K562 (cell line): ENCODE measurements at regions not wholly inside any gene's neighbourhood (a gene's known extent, or its start where the extent isn't known, plus 50 kb on each side); places are given as distances from the start of the nearest gene placed in this dataset.

Experiments used
- ATAC-seq: fragments of 200-7000 bp; cut with Tn5 transposase; 3 replicates; pipeline ENCODE4 v1.9.1; 2020; ENCODE audit warnings: moderate library complexity
- BruUV-seq: library from RNA; stranded (reverse); fragments of 400-500 nt; replicated peaks from 2 replicates; lab custom pipeline; 2021; lab: Mats Ljungman, UMichigan
- CTCF ChIA-PET: fragments of 300-600 bp; formaldehyde crosslinking; extraction: SDS; loops from one replicate; lab custom pipeline; 2021; ENCODE audit warnings: low intra/inter-chr PET ratio; lab: Yijun Ruan, JAX
- POLR2A ChIA-PET: fragments of 300-600, 350-650 bp; sonication (Branson Sonifier 250); formaldehyde crosslinking; extraction: SDS; loops from one replicate; lab custom pipeline; 2021; ENCODE audit warnings: antibody characterized with exemption, inconsistent platforms; lab: Yijun Ruan, JAX
- DNase-seq, 4 experiments: peaks; one replicate each; pipeline versions ENCODE4 v3.0.0 to v3.0.0-alpha.2; 2011 to 2018; ENCODE audit warnings: low spot score in 3 of 4, mixed read lengths in 3 of 4; ENCODE audit errors: extremely low read depth in 1 of 4
- FAIRE-seq: peaks from 2 replicates; lab custom pipeline; 2011; peaks lifted over from hg19 to GRCh38; lab: Jason Lieb, UNC
- H2AFZ ChIP-seq: 2 replicates; pipeline ENCODE4 v1.6.0; 2011; ENCODE audit warnings: low read depth, low read length, control low read depth, inconsistent platforms
- H3K27ac ChIP-seq: fragments of 200-600 bp; 3 replicates; pipeline ENCODE4 v1.8.0; 2011; ENCODE audit warnings: low read depth, mild to moderate bottlenecking, control low read depth, inconsistent platforms, low read length, moderate library complexity, mixed read lengths; ENCODE audit errors: extremely low read depth
- H3K27me3 ChIP-seq, 2 experiments: fragments of 300-600 bp in 1 of 2; 2 replicates in 1 of 2; 3 replicates in 1 of 2; pipeline versions ENCODE4 v1.6.0 to v1.8.0; 2011; ENCODE audit warnings: inconsistent platforms in 2 of 2, low read length in 2 of 2, mild to moderate bottlenecking in 1 of 2, mixed read lengths in 1 of 2, moderate library complexity in 1 of 2; ENCODE audit not compliant: control insufficient read depth in 2 of 2, insufficient read depth in 2 of 2
- H3K36me3 ChIP-seq: fragments of 300-600 bp; 3 replicates; pipeline ENCODE4 v1.8.0; 2011; ENCODE audit warnings: mild to moderate bottlenecking, low read length, inconsistent platforms; ENCODE audit not compliant: control insufficient read depth, insufficient read depth
- H3K4me1 ChIP-seq, 2 experiments: fragments of 200-600 bp in 1 of 2; replicated peaks in 1 of 2; 2 replicates in 1 of 2; 3 replicates in 1 of 2; pipeline versions ENCODE4 v1.5.1 to v1.8.0; 2011; ENCODE audit warnings: inconsistent platforms in 2 of 2, low read length in 2 of 2, mild to moderate bottlenecking in 1 of 2, mixed read lengths in 1 of 2, moderate library complexity in 1 of 2; ENCODE audit not compliant: control insufficient read depth in 2 of 2, insufficient read depth in 2 of 2
- H3K4me2 ChIP-seq: 2 replicates; pipeline ENCODE4 v1.6.1; 2011; ENCODE audit warnings: low read length, control low read depth, inconsistent platforms, mixed read lengths; ENCODE audit not compliant: insufficient read depth
- H3K4me3 ChIP-seq: fragments of 200-600 bp; sonication (generic), shearing (Covaris generic); 2 replicates; pipeline ENCODE4 v1.5.1; 2016; ENCODE audit warnings: control low read depth, inconsistent platforms
- H3K79me2 ChIP-seq: fragments of 200-600 bp; 3 replicates; pipeline ENCODE4 v1.8.0; 2011; ENCODE audit warnings: low read length, inconsistent platforms; ENCODE audit not compliant: control insufficient read depth, insufficient read depth
- H3K9ac ChIP-seq, 2 experiments: 2 replicates each; pipeline versions ENCODE4 v1.6.0 to v1.6.1; 2011; ENCODE audit warnings: low read depth in 2 of 2, low read length in 2 of 2, control low read depth in 1 of 2, inconsistent platforms in 1 of 2, mild to moderate bottlenecking in 1 of 2, mixed read lengths in 1 of 2; ENCODE audit not compliant: insufficient read depth in 1 of 2
- H3K9me1 ChIP-seq: one replicate; pipeline ENCODE4 v1.6.0; 2011; ENCODE audit warnings: inconsistent platforms, mild to moderate bottlenecking, low read length, moderate library complexity; ENCODE audit not compliant: control insufficient read depth, insufficient read depth
- H3K9me3 ChIP-seq: replicated peaks from 2 replicates; pipeline ENCODE4 v1.5.1; 2011; ENCODE audit warnings: low read depth, low read length, inconsistent platforms; ENCODE audit not compliant: control insufficient read depth, insufficient read depth
- H4K20me1 ChIP-seq: replicated peaks from 2 replicates; pipeline ENCODE4 v1.6.1; 2011; ENCODE audit warnings: low read length, inconsistent platforms, mixed read lengths; ENCODE audit not compliant: control insufficient read depth, insufficient read depth
- CCAR2 ChIP-seq: fragments of 200-400 bp; formaldehyde crosslinking; IDR thresholded peaks from 2 replicates; pipeline ENCODE4 v1.6.1; 2017; ENCODE audit warnings: mild to moderate bottlenecking, low read depth, low read length
- COPS2 ChIP-seq: fragments of 450-650 bp; conservative IDR thresholded peaks from 2 replicates; pipeline ENCODE4 v1.6.1; 2016; ENCODE audit warnings: mild to moderate bottlenecking, moderate library complexity
- ESRRA ChIP-seq: fragments of 450-650 bp; IDR thresholded peaks from 2 replicates; pipeline ENCODE4 v1.6.1; 2014; ENCODE audit warnings: low read depth, mild to moderate bottlenecking, moderate library complexity, borderline replicate concordance
- FOSL1 ChIP-seq: fragments of 200-800 bp; sonication (Bioruptor generic); conservative IDR thresholded peaks from 2 replicates; pipeline ENCODE4 v1.6.1; 2016; ENCODE audit warnings: missing genetic modification characterization, missing compliant biosample characterization
- GTF2F1 ChIP-seq: IDR thresholded peaks from 2 replicates; pipeline ENCODE4 v1.6.1; 2011; ENCODE audit warnings: low read depth, low read length, improper control_type of control experiment
- ILK ChIP-seq: fragments of 450-650 bp; IDR thresholded peaks from 2 replicates; pipeline ENCODE4 v1.6.1; 2016; ENCODE audit warnings: missing genetic modification characterization, low read depth, mild to moderate bottlenecking, missing compliant biosample characterization, moderate library complexity, borderline replicate concordance
- KDM1A ChIP-seq, 2 experiments: fragments of 450-650 bp; IDR thresholded peaks; 2 replicates each; pipeline ENCODE4 v1.6.1; 2016; ENCODE audit warnings: mild to moderate bottlenecking in 2 of 2
- NFYB ChIP-seq: IDR thresholded peaks from 2 replicates; pipeline ENCODE4 v1.6.1; 2011; ENCODE audit warnings: mild to moderate bottlenecking, moderate library complexity; ENCODE audit not compliant: insufficient read length; ENCODE audit errors: extremely low read depth
- SMARCB1 ChIP-seq: IDR thresholded peaks from 2 replicates; pipeline ENCODE4 v1.6.1; 2011; ENCODE audit warnings: improper control_type of control experiment, low read depth; ENCODE audit not compliant: insufficient read length
- SMARCE1 ChIP-seq: fragments of 450-650 bp; IDR thresholded peaks from 2 replicates; pipeline ENCODE4 v1.7.1; 2016; ENCODE audit warnings: mild to moderate bottlenecking
- SP1 ChIP-seq: sonication (generic); formaldehyde crosslinking; IDR thresholded peaks from 2 replicates; pipeline ENCODE4 v1.8.1; 2022; ENCODE audit warnings: mild to moderate bottlenecking, missing genetic modification reagents
- TAF15 ChIP-seq: fragments of 200-400 bp; formaldehyde crosslinking; IDR thresholded peaks from 2 replicates; pipeline ENCODE4 v1.6.1; 2017; ENCODE audit warnings: mild to moderate bottlenecking, low read depth, low read length, moderate library complexity
- XRCC5 ChIP-seq: fragments of 200-400 bp; formaldehyde crosslinking; IDR thresholded peaks from 2 replicates; pipeline ENCODE4 v1.6.1; 2017; ENCODE audit warnings: low read depth, mild to moderate bottlenecking, low read length
- ZC3H11A ChIP-seq: IDR thresholded peaks from 2 replicates; pipeline ENCODE4 v1.6.1; 2012; ENCODE audit warnings: low read depth, low read length, improper control_type of control experiment
- WGBS: fragments of 100-300 bp; shearing (Covaris generic); methylation state at CpG from one replicate; pipeline ENCODE4 v1.1.6; 2016; ENCODE audit warnings: low coverage, mixed read lengths; ENCODE audit not compliant: insufficient coverage; ENCODE audit errors: missing lambda C conversion rate; 5-methylcytosine and 5-hydroxymethylcytosine counted together
- in situ Hi-C: fragments of 300-500 bp; cut with MboI; formaldehyde crosslinking; loops from 4 replicates; pipeline ENCODE4 v1.15.0; 2018; ENCODE audit warnings: inconsistent platforms, mixed read lengths
- intact Hi-C: fragments of 100-400 bp; cut with micrococcal nuclease; formaldehyde crosslinking; loops from 2 replicates; pipeline ENCODE4 v1.14.2; 2022
- TF ChIP-seq, protein P1 (sequence below): fragments of 450-650 bp; IDR thresholded peaks from 2 replicates; pipeline ENCODE4 v1.6.1; 2018; ENCODE audit not compliant: partially characterized antibody
- TF ChIP-seq, protein P2 (sequence below): sonication (generic); formaldehyde crosslinking; IDR thresholded peaks from 2 replicates; pipeline ENCODE4 v1.8.0; 2023; ENCODE audit warnings: mild to moderate bottlenecking, missing genetic modification reagents
- TF ChIP-seq, protein P3 (sequence below): fragments of 250-450 bp; sonication (Bioruptor Pico); IDR thresholded peaks from 2 replicates; pipeline ENCODE4 v1.6.1; 2021; ENCODE audit warnings: mild to moderate bottlenecking

DNA sequence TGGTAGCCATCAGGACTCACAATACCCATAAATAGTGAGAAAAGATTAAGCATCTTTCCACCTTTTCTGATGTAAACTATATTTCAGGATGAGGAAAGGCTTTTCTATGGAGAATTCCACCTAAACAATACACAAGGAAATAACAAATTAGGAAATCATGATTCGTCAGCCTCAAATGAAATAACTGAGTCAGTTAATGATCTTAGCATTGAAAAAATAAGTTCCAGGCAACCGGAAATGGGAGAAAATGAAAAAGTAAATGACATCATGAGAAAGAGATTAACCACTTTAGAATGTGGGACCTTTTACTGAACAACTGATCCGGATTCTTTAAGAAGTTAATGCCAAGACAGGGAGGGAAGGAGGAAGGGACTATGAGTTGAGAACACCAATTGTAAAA, 742.3 kb downstream of the TNS3 start:
- 0% methylated on average over 3 of the region's 3 CpGs for WGBS
- no TSS peak for BruUV-seq

More for the DNA sequence above, 742.3 kb downstream of the TNS3 start:
- POLR2A ChIA-PET: no interaction called here
- ATAC-seq (no peak), FAIRE-seq (no peak), DNase-seq (no peak)
- no peaks in the 10 kb centered on the region for H3K4me1 ChIP-seq
- CTCF ChIA-PET: no interaction called here
- no peaks in the 10 kb centered on the region for H3K27me3 ChIP-seq
- intact Hi-C loops (no loop called here), in situ Hi-C loops (no loop called here)
- no peak for TF ChIP-seq SMARCB1
- no peak for TF ChIP-seq GTF2F1
- TF ChIP-seq ZC3H11A: no peak
- TF ChIP-seq ESRRA: no peak
- TF ChIP-seq, protein P1, sequence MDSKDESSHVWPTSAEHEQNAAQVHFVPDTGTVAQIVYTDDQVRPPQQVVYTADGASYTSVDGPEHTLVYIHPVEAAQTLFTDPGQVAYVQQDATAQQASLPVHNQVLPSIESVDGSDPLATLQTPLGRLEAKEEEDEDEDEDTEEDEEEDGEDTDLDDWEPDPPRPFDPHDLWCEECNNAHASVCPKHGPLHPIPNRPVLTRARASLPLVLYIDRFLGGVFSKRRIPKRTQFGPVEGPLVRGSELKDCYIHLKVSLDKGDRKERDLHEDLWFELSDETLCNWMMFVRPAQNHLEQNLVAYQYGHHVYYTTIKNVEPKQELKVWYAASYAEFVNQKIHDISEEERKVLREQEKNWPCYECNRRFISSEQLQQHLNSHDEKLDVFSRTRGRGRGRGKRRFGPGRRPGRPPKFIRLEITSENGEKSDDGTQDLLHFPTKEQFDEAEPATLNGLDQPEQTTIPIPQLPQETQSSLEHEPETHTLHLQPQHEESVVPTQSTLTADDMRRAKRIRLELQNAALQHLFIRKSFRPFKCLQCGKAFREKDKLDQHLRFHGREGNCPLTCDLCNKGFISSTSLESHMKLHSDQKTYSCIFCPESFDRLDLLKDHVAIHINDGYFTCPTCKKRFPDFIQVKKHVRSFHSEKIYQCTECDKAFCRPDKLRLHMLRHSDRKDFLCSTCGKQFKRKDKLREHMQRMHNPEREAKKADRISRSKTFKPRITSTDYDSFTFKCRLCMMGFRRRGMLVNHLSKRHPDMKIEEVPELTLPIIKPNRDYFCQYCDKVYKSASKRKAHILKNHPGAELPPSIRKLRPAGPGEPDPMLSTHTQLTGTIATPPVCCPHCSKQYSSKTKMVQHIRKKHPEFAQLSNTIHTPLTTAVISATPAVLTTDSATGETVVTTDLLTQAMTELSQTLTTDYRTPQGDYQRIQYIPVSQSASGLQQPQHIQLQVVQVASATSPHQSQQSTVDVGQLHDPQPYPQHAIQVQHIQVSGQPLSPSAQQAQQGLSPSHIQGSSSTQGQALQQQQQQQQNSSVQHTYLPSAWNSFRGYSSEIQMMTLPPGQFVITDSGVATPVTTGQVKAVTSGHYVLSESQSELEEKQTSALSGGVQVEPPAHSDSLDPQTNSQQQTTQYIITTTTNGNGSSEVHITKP: no peak
- no peak for TF ChIP-seq NFYB
- TF ChIP-seq, protein P2, sequence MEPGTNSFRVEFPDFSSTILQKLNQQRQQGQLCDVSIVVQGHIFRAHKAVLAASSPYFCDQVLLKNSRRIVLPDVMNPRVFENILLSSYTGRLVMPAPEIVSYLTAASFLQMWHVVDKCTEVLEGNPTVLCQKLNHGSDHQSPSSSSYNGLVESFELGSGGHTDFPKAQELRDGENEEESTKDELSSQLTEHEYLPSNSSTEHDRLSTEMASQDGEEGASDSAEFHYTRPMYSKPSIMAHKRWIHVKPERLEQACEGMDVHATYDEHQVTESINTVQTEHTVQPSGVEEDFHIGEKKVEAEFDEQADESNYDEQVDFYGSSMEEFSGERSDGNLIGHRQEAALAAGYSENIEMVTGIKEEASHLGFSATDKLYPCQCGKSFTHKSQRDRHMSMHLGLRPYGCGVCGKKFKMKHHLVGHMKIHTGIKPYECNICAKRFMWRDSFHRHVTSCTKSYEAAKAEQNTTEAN (CRISPR knock-in tag): no peak
- TF ChIP-seq KDM1A (IDR thresholded peaks at IDR 0.05): no peak
- TF ChIP-seq XRCC5: no peak
- no peak for TF ChIP-seq TAF15
- no peak for TF ChIP-seq COPS2
- no peak for TF ChIP-seq CCAR2
- TF ChIP-seq ILK (tag): no peak
- no peak for TF ChIP-seq FOSL1 (tag)
- TF ChIP-seq SP1 (CRISPR knock-in tag): no peak
- no peak for TF ChIP-seq SMARCE1
- TF ChIP-seq, protein P3, sequence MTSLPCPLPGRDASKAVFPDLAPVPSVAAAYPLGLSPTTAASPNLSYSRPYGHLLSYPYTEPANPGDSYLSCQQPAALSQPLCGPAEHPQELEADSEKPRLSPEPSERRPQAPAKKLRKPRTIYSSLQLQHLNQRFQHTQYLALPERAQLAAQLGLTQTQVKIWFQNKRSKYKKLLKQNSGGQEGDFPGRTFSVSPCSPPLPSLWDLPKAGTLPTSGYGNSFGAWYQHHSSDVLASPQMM (CRISPR knock-in tag): no peak
- no peaks in the 10 kb centered on the region for H3K9me3 ChIP-seq
- no peak overlapping the region for H3K4me2 ChIP-seq
- no peaks in the 10 kb centered on the region for H4K20me1 ChIP-seq
- no peaks in the 10 kb centered on the region for H3K36me3 ChIP-seq
- no peak overlapping the region for H3K27ac ChIP-seq
- no peak overlapping the region for H2AFZ ChIP-seq
- no peak overlapping the region for H3K9ac ChIP-seq
- no peaks in the 10 kb centered on the region for H3K79me2 ChIP-seq
- H3K4me3 ChIP-seq: no peak overlapping the region
- no peaks in the 10 kb centered on the region for H3K9me1 ChIP-seq
